Esophagus muscularis mucosa (tissue), 3 donors: ENCODE measurements at regions not wholly inside any gene's neighbourhood (a gene's known extent, or its start where the extent isn't known, plus 50 kb on each side); places are given as distances from the start of the nearest gene placed in this dataset.

Source experiments
- CTCF ChIP-seq, 3 experiments: fragments of 200-600 bp in 2 of 3; fragments of 450-650 bp in 1 of 3; sonication (generic) in 2 of 3; IDR thresholded peaks; one replicate each; pipeline ENCODE4 v1.5.1; 2017 to 2019; ENCODE audit warnings: antibody characterized with exemption in 3 of 3, mild to moderate bottlenecking in 2 of 3, moderate library complexity in 1 of 3
- POLR2A ChIP-seq: fragments of 450-650 bp; IDR thresholded peaks from one replicate; pipeline ENCODE4 v1.6.1; 2017; ENCODE audit warnings: antibody characterized with exemption, moderate library complexity, mild to moderate bottlenecking, low read depth

GRCh38 chr15:49718234-49718633 is 97.4 kb downstream of the DTWD1 start:
- TF ChIP-seq POLR2A (no peak), CTCF (IDR thresholded peaks at IDR 0.05) (no peak)
